ENCODE measurements at regions not wholly inside any gene's neighbourhood (a gene's known extent, or its start where the extent isn't known, plus 50 kb on each side); places are given as distances from the start of the nearest gene placed in this dataset.

DNA sequence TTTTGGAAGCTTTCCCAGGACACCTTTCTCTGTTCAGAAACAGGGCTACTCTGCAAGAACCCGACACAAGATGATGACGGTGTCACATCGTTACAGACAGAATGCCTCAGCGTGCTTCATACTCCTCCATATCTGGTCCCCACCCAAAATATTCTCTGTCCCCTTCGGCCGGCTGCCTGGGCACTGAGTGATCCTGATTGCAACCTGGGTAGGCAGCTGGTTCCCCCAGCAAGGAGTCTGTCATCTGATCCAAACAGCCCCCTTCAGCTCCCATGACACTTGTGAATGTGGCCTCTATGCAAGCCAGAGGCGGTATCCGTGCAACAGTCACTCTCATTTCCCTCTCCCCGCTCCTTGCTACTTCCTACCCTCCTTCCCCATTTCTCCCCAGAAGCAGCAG is 431.7 kb upstream of the B3GAT1 start:
- Histone ChIP-seq H3K4me1 (replicated peaks in 1 of 2) (no peaks in the 10 kb centered on the region), H3K27me3 (peaks cover 8% of the 10 kb centered on the region), H3K36me3 (replicated peaks in 1 of 2) (no peaks in the 10 kb centered on the region), H3K4me3 (no peak overlapping the region), H3K9me3 (replicated peaks in 1 of 3) (no peaks in the 10 kb centered on the region), H3K27ac (no peak overlapping the region)
- intact Hi-C loops (cut with DNase I), result no loop called here
- no peak for TF ChIP-seq POLR2A (IDR thresholded peaks at IDR 0.05)
- TF ChIP-seq, protein P1, sequence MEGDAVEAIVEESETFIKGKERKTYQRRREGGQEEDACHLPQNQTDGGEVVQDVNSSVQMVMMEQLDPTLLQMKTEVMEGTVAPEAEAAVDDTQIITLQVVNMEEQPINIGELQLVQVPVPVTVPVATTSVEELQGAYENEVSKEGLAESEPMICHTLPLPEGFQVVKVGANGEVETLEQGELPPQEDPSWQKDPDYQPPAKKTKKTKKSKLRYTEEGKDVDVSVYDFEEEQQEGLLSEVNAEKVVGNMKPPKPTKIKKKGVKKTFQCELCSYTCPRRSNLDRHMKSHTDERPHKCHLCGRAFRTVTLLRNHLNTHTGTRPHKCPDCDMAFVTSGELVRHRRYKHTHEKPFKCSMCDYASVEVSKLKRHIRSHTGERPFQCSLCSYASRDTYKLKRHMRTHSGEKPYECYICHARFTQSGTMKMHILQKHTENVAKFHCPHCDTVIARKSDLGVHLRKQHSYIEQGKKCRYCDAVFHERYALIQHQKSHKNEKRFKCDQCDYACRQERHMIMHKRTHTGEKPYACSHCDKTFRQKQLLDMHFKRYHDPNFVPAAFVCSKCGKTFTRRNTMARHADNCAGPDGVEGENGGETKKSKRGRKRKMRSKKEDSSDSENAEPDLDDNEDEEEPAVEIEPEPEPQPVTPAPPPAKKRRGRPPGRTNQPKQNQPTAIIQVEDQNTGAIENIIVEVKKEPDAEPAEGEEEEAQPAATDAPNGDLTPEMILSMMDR (IDR thresholded peaks at IDR 0.05), result no peak
- WGBS, 4 donors, result 71 to 86% (median 81%) methylated on average over 7 to 9 of the region's 9 CpGs
- DNase-seq, result no peak

DNA sequence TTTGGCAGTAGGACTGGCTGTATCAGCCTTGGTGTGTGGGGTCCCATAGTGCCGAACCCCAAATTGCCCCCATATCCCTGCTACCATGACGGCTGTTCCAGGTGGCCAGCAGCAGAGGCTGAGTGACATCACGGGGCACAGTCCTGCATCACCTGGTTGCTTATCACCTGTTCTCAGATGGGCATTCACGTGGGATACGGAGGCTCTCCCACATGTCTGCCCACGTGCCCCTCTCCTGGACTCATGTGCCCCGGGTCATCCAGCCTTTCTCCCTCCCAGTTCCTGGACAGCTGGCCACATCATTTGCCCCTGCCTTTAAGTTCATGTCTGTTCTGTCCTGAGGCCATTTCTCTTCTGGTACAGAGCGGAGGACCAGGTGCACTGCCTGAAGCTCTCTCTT is 431.0 kb upstream of the B3GAT1 start:
- Histone ChIP-seq H3K4me3 (no peak overlapping the region), H3K9me3 (replicated peaks in 1 of 3) (no peaks in the 10 kb centered on the region), H3K36me3 (replicated peaks in 1 of 2) (no peaks in the 10 kb centered on the region), H3K27ac (no peak overlapping the region), H3K4me1 (replicated peaks in 1 of 2) (no peaks in the 10 kb centered on the region), H3K27me3 (peaks cover 8% of the 10 kb centered on the region)
- DNase-seq, result no peak
- intact Hi-C loops (cut with DNase I), result no loop called here
- WGBS, 4 donors, result 71 to 86% (median 77%) methylated on average over 8 of the region's 8 CpGs
- TF ChIP-seq POLR2A (IDR thresholded peaks at IDR 0.05), result no peak
- TF ChIP-seq, protein P1 (IDR thresholded peaks at IDR 0.05), result no peak

DNA sequence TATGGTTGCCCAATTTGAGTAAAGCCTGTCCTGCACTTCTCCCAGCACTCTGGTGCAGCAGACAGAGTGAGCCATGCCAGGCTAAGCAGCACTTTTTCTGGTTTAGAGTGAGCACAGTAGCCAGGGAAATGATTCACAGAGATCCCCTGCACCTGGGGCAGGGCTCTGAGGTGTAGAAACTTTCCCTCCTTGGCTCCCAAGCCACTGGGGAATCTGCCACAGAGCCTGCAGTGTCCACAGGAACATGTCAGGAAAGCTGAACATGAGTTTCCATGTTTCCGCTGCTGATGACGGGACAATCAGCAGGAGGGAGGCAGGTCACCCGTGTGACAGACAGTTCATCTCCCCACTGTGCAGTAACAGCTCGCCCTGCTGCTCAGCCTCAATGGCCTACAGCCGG is 429.9 kb upstream of the B3GAT1 start:
- DNase-seq, result no peak

DNA sequence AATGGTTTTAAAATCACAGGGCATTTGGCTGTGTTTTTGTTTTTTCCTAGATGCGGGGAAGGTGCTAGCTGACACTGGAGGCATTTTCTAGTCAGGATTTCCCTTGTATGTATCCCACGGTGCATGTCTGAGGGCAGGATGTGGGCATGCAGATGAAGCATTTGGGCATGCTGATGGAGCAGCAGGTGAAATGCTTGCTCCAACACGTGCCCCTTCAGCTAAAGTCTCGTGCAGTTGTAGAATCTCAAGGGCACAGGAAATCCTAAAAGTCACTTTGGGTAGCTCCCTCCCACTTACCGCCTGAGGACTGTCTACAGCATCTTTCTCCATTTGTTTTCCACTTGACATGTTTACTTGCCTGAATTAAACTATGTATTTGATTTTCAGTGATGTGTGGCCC is 429.4 kb upstream of the B3GAT1 start:
- WGBS, 4 donors, result 60 to 67% (median 63%) methylated on average over 5 of the region's 5 CpGs
- H3K4me3 ChIP-seq, result no peak overlapping the region
- TF ChIP-seq, protein P1 (IDR thresholded peaks at IDR 0.05), result no peak
- no peak for TF ChIP-seq POLR2A (IDR thresholded peaks at IDR 0.05)
- no peak overlapping the region for H3K27ac ChIP-seq
- H3K9me3 ChIP-seq (replicated peaks in 1 of 3), result no peaks in the 10 kb centered on the region
- intact Hi-C loops (cut with DNase I), result no loop called here
- H3K36me3 ChIP-seq (replicated peaks in 1 of 2), result no peaks in the 10 kb centered on the region
- H3K27me3 ChIP-seq, result peaks cover 8% of the 10 kb centered on the region
- DNase-seq, result no peak
- H3K4me1 ChIP-seq (replicated peaks in 1 of 2), result no peaks in the 10 kb centered on the region

More for the DNA sequence above, 429.9 kb upstream of the B3GAT1 start:
- no peak overlapping the region for H3K27ac ChIP-seq
- no peaks in the 10 kb centered on the region for H3K4me1 ChIP-seq (replicated peaks in 1 of 2)
- WGBS, 4 donors, result 65 to 74% (median 71%) methylated on average over 4 to 5 of the region's 5 CpGs
- intact Hi-C loops (cut with DNase I), result no loop called here
- TF ChIP-seq POLR2A (IDR thresholded peaks at IDR 0.05), result no peak
- TF ChIP-seq, protein P1 (IDR thresholded peaks at IDR 0.05), result no peak
- H3K36me3 ChIP-seq (replicated peaks in 1 of 2), result no peaks in the 10 kb centered on the region
- H3K27me3 ChIP-seq, result peaks cover 8% of the 10 kb centered on the region
- no peak overlapping the region for H3K4me3 ChIP-seq
- H3K9me3 ChIP-seq (replicated peaks in 1 of 3), result no peaks in the 10 kb centered on the region

Measured in adrenal gland (tissue), 9 donors.